ENCODE measurements at regions not wholly inside any gene's neighbourhood (a gene's known extent, or its start where the extent isn't known, plus 50 kb on each side); places are given as distances from the start of the nearest gene placed in this dataset.
A peak's percentile ranks its signal among the peaks of the same experiment; 100 is the strongest.

GRCh38 chr4:19531906-19532848 is 719.5 kb upstream of the SLIT2 start:
- TF ChIP-seq, protein P1, sequence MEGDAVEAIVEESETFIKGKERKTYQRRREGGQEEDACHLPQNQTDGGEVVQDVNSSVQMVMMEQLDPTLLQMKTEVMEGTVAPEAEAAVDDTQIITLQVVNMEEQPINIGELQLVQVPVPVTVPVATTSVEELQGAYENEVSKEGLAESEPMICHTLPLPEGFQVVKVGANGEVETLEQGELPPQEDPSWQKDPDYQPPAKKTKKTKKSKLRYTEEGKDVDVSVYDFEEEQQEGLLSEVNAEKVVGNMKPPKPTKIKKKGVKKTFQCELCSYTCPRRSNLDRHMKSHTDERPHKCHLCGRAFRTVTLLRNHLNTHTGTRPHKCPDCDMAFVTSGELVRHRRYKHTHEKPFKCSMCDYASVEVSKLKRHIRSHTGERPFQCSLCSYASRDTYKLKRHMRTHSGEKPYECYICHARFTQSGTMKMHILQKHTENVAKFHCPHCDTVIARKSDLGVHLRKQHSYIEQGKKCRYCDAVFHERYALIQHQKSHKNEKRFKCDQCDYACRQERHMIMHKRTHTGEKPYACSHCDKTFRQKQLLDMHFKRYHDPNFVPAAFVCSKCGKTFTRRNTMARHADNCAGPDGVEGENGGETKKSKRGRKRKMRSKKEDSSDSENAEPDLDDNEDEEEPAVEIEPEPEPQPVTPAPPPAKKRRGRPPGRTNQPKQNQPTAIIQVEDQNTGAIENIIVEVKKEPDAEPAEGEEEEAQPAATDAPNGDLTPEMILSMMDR (IDR thresholded peaks at IDR 0.05): no peak
- TF ChIP-seq POLR2AphosphoS5 (IDR thresholded peaks at IDR 0.05) (no peak), EP300 (IDR thresholded peaks at IDR 0.05) (no peak), POLR2A (IDR thresholded peaks at IDR 0.05) (no peak)

DNA sequence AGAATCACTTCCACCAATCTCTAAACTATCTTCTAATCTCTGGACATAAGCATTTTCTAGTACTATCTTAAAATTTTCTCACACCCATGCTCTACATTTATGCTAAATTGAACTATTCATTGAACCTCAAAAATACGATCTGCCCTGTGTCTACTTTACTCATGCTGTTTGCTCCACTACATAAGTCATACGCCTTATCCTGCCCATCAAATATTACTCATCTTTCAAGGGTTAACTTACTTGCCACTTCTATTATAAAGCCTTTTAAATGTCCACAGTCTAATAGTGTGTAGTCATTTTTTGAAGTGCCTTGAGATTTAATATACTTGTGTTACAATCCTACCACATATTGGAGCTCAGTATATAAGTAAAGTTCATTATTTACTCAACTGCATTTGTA is 727.7 kb upstream of the SLIT2 start:
- TF ChIP-seq POLR2A (IDR thresholded peaks at IDR 0.05) (no peak), POLR2AphosphoS5 (IDR thresholded peaks at IDR 0.05) (no peak)
- no peak for DNase-seq
- Histone ChIP-seq H3K36me3 (no peaks in the 10 kb centered on the region), H3K27ac (no peak overlapping the region), H3K27me3 (no peaks in the 10 kb centered on the region), H3K4me3 (no peak overlapping the region), H3K4me1 (no peaks in the 10 kb centered on the region), H3K9me3 (no peaks in the 10 kb centered on the region)
- intact Hi-C loops (cut with DNase I; ENCODE audit: low total_unique reads): no loop called here
- 86 to 97% (median 92%) methylated on average over 2 of the region's 2 CpGs for WGBS, 5 donors

More at GRCh38 chr4:19531906-19532848, 719.5 kb upstream of the SLIT2 start:
- Histone ChIP-seq H3K9me3 (no peaks in the 10 kb centered on the region), H3K27ac (no peak overlapping the region), H3K4me3 (no peak overlapping the region), H3K27me3 (no peaks in the 10 kb centered on the region), H3K36me3 (no peaks in the 10 kb centered on the region), H3K4me1 (no peaks in the 10 kb centered on the region)
- DNase-seq: peak in 1 of 2 donors; percentile 2
- intact Hi-C loops (cut with DNase I; ENCODE audit: low total_unique reads): no loop called here
- WGBS, 5 donors: 65 to 73% (median 72%) methylated on average over 5 of the region's 5 CpGs

DNA sequence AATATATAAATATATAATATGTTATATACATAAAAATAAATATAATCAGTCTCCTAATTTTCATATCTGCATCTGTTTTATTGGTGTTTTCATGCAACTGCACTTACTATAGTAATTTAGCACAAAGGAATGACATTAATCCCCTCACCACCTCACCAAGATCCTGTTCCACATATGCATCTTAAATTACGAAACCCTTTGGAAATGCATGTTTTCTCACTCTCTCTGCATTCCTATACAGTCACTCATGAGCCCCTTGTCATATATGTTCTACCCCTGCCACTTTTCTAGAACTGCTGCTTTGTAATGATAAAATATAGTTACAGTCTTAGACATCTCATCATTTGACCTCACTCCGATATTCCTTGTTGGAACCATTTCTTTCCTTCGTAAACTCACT is 728.7 kb upstream of the SLIT2 start:
- Histone ChIP-seq H3K36me3 (no peaks in the 10 kb centered on the region), H3K4me3 (no peak overlapping the region), H3K27ac (no peak overlapping the region), H3K4me1 (no peaks in the 10 kb centered on the region), H3K27me3 (no peaks in the 10 kb centered on the region), H3K9me3 (no peaks in the 10 kb centered on the region)
- TF ChIP-seq EP300 (IDR thresholded peaks at IDR 0.05) (no peak), POLR2AphosphoS5 (IDR thresholded peaks at IDR 0.05) (no peak), POLR2A (IDR thresholded peaks at IDR 0.05) (no peak)
- TF ChIP-seq, protein P1 (IDR thresholded peaks at IDR 0.05): no peak
- no peak for DNase-seq
- WGBS, 5 donors: 91 to 98% (median 95%) methylated on average over 3 of the region's 3 CpGs
- intact Hi-C loops (cut with DNase I; ENCODE audit: low total_unique reads): no loop called here

DNA sequence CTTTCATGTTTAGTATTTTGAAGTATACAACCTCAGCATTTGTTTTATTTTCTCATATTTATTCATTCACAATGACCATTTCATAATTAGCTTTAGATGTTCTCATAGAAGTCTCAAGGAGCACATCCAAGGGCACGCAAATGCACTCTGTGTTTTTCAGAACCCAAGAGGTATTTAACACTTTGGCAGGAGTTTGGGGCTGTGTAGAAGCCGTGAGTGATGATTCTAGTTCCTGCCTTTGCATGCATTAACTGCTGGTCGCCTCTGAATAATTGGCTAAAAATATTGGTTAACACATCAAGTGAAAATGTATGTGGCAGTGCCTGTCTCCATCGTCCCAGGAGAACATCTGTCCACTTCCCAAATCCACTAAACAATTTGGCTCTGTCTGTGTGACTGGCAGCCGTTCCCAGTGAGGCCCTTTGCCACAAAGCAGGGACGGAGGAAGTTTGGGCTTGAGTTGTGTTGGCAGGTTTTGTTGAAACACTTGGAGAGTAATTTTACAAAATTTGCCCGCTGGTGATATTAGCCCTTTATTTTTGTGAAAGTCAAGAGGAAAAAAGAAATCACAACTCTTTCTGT is 730.7 kb upstream of the SLIT2 start:
- no peak overlapping the region for H3K4me3 ChIP-seq
- H3K36me3 ChIP-seq: no peaks in the 10 kb centered on the region
- no peaks in the 10 kb centered on the region for H3K4me1 ChIP-seq
- no peaks in the 10 kb centered on the region for H3K9me3 ChIP-seq
- no peak for DNase-seq
- 55 to 71% (median 61%) methylated on average over 7 of the region's 7 CpGs for WGBS, 5 donors
- H3K27me3 ChIP-seq: no peaks in the 10 kb centered on the region
- no peak overlapping the region for H3K27ac ChIP-seq
- no peak for TF ChIP-seq POLR2AphosphoS5 (IDR thresholded peaks at IDR 0.05)
- TF ChIP-seq, protein P1 (IDR thresholded peaks at IDR 0.05): no peak
- no peak for TF ChIP-seq EP300 (IDR thresholded peaks at IDR 0.05)
- no peak for TF ChIP-seq POLR2A (IDR thresholded peaks at IDR 0.05)
- intact Hi-C loops (cut with DNase I; ENCODE audit: low total_unique reads): no loop called here
